Endothelial cell of umbilical vein (primary cell): ENCODE measurements at regions not wholly inside any gene's neighbourhood (a gene's known extent, or its start where the extent isn't known, plus 50 kb on each side); places are given as distances from the start of the nearest gene placed in this dataset.

Experiments
- CTCF ChIP-seq, 2 donors: IDR thresholded peaks; 1 replicate in 1 of 2; 2 replicates in 1 of 2; pipeline ENCODE4 v1.5.1; 2011; ENCODE audit warnings: low read length in 2 of 2, mild to moderate bottlenecking in 2 of 2, moderate library complexity in 2 of 2, control low read depth in 1 of 2, inconsistent platforms in 1 of 2, low read depth in 1 of 2; ENCODE audit not compliant: insufficient read depth in 1 of 2; ENCODE audit errors: extremely low read depth in 1 of 2
- EZH2 ChIP-seq: IDR thresholded peaks from 2 replicates; pipeline ENCODE4 v1.6.1; 2012; ENCODE audit warnings: borderline replicate concordance, low read depth, mild to moderate bottlenecking, moderate library complexity, low read length, inconsistent platforms; ENCODE audit not compliant: severe bottlenecking
- FOS ChIP-seq: IDR thresholded peaks from 2 replicates; pipeline ENCODE4 v1.6.1; 2011; ENCODE audit warnings: mild to moderate bottlenecking, low read length, moderate library complexity, borderline replicate concordance; ENCODE audit not compliant: insufficient read depth
- JUN ChIP-seq: IDR thresholded peaks from 2 replicates; pipeline ENCODE4 v1.6.1; 2011; ENCODE audit warnings: borderline replicate concordance, low read depth; ENCODE audit not compliant: insufficient read length, insufficient read depth
- MAX ChIP-seq: IDR thresholded peaks from 2 replicates; pipeline ENCODE4 v1.6.1; 2011; ENCODE audit not compliant: insufficient read depth, insufficient read length
- MYC ChIP-seq: IDR thresholded peaks from one replicate; pipeline ENCODE4 v1.6.1; 2011; ENCODE audit warnings: mild to moderate bottlenecking, low read depth, low read length
- POLR2A ChIP-seq: IDR thresholded peaks from 2 replicates; pipeline ENCODE4 v1.6.1; 2012; ENCODE audit warnings: low read depth, mild to moderate bottlenecking, control low read depth, low read length
- POLR2AphosphoS5 ChIP-seq: IDR thresholded peaks from 2 replicates; pipeline ENCODE4 v1.6.1; 2012; ENCODE audit warnings: low read depth, mild to moderate bottlenecking, control low read depth, low read length, moderate library complexity; ENCODE audit not compliant: insufficient read depth

GRCh38 chr1:2871246-2871815 is 69.8 kb upstream of the TTC34 start:
- no peak for TF ChIP-seq POLR2A
- no peak for TF ChIP-seq CTCF (IDR thresholded peaks at IDR 0.05; ENCODE audit: extremely low read depth in 1 of 2, insufficient read depth in 1 of 2, low read depth in 1 of 2, low read length in 2 of 2)
- TF ChIP-seq MAX, result no peak
- no peak for TF ChIP-seq JUN
- TF ChIP-seq MYC, result no peak
- TF ChIP-seq EZH2, result no peak
- TF ChIP-seq POLR2AphosphoS5, result no peak
- no peak for TF ChIP-seq FOS
